GM13976 (cell line): ENCODE measurements at regions not wholly inside any gene's neighbourhood (a gene's known extent, or its start where the extent isn't known, plus 50 kb on each side); places are given as distances from the start of the nearest gene placed in this dataset.

Experiments
- DNase-seq: peaks from one replicate; pipeline ENCODE4 v3.0.0; 2012; ENCODE audit warnings: low spot score
- in situ Hi-C: fragments of 300-500 bp; cut with MboI; formaldehyde crosslinking; loops from one replicate; pipeline ENCODE4 v1.12.0; 2022; ENCODE audit warnings: low sequenced_read_pairs, mixed read lengths, inconsistent platforms; ENCODE audit not compliant: unreplicated experiment
- TF ChIP-seq, protein P1 (sequence below): IDR thresholded peaks from 2 replicates; pipeline ENCODE4 v1.5.1; 2012; ENCODE audit warnings: borderline replicate concordance, mild to moderate bottlenecking; ENCODE audit not compliant: insufficient read depth; ENCODE audit errors: extremely low read depth, missing control alignments, control extremely low read depth

DNA sequence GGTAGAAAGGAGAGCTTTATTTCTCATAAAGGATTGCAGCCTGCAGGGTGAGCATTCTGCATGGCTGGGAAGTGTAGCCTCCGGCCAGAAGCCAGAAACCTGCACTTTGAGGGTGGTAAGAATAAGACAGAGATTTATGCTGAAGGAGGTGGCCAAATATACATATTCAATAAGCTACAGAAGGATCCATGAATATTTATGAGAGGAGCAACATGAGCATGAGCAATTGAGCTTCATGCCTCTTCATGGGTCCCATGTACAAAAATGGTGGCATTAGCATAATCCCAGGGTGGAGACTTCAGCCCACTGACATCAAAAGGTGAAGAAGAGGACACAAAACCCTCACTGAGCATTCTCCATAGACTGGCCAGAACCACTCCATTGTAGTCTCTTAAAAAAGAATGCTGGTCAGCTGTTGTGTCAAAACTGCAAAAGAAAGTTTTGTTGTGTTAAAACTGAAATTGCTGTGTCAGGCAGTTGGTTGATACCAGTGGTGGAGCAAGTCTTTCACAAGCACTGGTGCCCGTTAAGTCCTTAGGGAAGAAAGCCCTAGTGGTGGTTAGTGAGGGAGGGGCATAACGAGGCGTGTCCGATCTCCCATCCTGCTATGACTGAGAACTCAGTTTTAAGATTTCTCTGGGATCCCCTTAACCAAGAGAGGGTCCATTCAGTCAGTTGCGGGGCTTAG lies 160.8 kb upstream of the MAP1B start:
- in situ Hi-C loops, result no loop called here
- DNase-seq, result no peak
- TF ChIP-seq, protein P1, sequence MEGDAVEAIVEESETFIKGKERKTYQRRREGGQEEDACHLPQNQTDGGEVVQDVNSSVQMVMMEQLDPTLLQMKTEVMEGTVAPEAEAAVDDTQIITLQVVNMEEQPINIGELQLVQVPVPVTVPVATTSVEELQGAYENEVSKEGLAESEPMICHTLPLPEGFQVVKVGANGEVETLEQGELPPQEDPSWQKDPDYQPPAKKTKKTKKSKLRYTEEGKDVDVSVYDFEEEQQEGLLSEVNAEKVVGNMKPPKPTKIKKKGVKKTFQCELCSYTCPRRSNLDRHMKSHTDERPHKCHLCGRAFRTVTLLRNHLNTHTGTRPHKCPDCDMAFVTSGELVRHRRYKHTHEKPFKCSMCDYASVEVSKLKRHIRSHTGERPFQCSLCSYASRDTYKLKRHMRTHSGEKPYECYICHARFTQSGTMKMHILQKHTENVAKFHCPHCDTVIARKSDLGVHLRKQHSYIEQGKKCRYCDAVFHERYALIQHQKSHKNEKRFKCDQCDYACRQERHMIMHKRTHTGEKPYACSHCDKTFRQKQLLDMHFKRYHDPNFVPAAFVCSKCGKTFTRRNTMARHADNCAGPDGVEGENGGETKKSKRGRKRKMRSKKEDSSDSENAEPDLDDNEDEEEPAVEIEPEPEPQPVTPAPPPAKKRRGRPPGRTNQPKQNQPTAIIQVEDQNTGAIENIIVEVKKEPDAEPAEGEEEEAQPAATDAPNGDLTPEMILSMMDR, result no peak

DNA sequence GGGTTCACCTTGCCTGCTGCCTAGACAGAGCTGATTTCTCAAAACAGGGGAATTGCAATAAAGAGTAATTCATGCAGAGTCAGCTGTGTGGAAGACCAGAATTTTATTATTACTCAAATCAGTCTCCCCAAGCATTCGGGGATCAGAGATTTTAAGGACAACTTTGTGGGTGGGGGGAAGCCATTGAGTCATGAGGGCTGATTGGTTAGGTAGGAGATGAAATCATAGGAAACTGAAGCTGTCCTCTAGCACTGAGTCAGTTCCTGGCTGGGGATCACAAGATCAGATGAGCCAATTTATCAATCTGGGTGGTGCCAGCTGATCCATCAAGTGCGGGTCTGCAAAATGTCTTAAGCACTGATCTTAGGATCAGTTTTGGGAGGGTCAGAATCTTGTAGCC lies 159.1 kb upstream of the MAP1B start:
- in situ Hi-C loops, result no loop called here
- no peak for DNase-seq
- TF ChIP-seq, protein P1, result no peak

DNA sequence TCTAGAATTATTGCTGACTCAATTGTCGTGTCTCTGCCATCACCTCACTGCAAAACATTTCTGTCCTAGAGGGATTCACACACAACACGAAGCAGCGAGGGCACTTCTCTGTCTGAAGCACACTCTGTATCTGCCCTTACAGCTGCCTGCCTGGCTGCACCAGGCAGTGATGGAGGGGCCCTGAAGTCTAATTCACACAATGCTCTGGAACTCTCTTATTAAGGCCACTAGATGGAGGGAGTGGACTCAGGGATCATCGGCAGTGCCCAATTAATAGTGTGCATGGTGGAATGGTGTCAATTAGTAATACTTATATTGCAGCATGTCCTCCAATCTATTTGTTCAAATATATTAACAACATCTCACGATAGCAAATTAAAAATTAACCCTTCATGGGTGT lies 157.5 kb upstream of the MAP1B start:
- in situ Hi-C loops, result no loop called here
- no peak for DNase-seq
- TF ChIP-seq, protein P1, result no peak

DNA sequence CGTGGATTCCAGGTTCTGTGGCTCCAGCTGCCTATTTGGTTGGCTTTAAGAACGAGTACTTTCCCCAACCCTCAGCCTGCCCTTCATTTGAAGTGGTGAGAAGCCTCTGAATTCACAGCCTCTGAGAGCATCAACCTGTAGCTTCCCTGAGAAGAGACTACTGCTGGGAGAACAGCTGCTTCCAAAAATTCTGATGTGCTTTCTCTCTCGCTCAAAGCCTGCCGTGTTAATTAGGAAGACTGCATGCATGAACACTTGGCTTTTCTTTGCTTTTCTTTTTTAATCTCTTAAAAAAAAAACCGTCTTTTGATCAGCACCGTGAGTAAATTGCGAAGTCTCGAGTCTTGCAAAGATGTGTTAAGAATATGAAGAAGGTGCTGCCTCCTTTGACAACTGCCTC lies 153.4 kb upstream of the MAP1B start:
- TF ChIP-seq, protein P1, result no peak
- DNase-seq, result no peak
- in situ Hi-C loops, result no loop called here

DNA sequence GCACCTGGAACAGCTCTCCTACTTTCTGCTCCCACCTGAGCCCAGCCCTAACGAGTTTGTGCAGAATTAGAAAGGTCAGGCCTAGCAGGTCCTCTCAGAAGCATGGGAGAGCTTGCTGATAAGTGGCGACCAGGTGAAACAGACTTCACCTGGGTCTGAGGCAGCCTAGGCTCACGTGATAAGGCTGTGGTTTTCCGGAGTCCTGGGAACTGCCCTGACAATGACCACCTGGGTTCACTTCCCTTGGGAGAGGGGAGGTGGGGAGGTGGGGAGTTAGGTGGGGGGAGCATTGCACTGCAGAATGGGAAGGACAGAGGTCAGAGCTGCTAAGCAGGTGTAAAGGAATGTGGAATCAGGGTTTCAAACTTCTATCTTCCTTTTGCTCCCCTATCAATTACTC lies 152.9 kb upstream of the MAP1B start:
- in situ Hi-C loops, result no loop called here
- no peak for DNase-seq
- TF ChIP-seq, protein P1, result no peak

DNA sequence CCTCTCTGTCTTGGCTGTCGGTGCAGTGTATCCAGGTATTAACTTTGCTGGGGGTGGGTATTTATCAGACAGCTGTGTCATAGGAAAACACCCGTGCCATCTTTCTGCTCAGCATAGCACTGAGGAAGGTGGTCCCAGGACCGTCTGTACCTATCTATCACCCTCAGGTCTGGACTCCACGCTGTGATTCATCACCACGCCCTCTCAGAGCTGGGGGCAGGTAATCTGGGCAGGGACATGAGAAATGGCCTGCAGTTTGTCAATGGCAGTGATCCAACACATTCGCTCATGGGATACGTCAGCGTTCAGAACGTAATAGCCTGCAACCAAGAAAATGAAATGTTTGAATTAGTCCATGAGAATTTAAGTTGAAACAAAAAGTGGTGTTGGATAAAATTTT lies 151.6 kb upstream of the MAP1B start:
- DNase-seq, result no peak
- TF ChIP-seq, protein P1, result no peak
- in situ Hi-C loops, result no loop called here
